HG02970 (cell line): ENCODE measurements at regions not wholly inside any gene's neighbourhood (a gene's known extent, or its start where the extent isn't known, plus 50 kb on each side); places are given as distances from the start of the nearest gene placed in this dataset.
"Not testable (repeated sequence)": the region's sequence is repeated elsewhere in the genome, so short reads cannot be mapped to it uniquely, and the experiment has no call there.

ENCODE experiments used
- ATAC-seq: cut with Tn5 transposase; IDR thresholded peaks from one replicate; pipeline ENCODE4 v1.9.1; 2021; ENCODE audit warnings: mild to moderate bottlenecking, moderate library complexity, moderate number of reproducible peaks; ENCODE audit not compliant: unreplicated experiment, low FRiP score

- no peak for ATAC-seq
Observed at GRCh38 chr18:65215865-65216466, 534.8 kb upstream of the CDH7 start.

GRCh38 chr18:65214456-65214855, 536.4 kb upstream of the CDH7 start:
- no peak for ATAC-seq

- ATAC-seq, result no peak
Observed at GRCh38 chr18:65206551-65207260, 544.1 kb upstream of the CDH7 start.

GRCh38 chr18:65202091-65202490, 548.7 kb upstream of the CDH7 start:
- ATAC-seq, result no peak

GRCh38 chr18:65175681-65176080, 575.1 kb upstream of the CDH7 start:
- ATAC-seq, result no peak

- not testable (repeated sequence) for ATAC-seq
Observed at GRCh38 chr18:65162086-65162485, 588.7 kb upstream of the CDH7 start.

- ATAC-seq, result no peak
Observed at GRCh38 chr18:65146482-65147021, 604.3 kb upstream of the CDH7 start.

- no peak for ATAC-seq
Observed at GRCh38 chr18:65145312-65145711, 605.5 kb upstream of the CDH7 start.

- ATAC-seq, result no peak
Observed at GRCh38 chr18:65133610-65134009, 617.2 kb upstream of the CDH7 start.

- ATAC-seq, result no peak
Observed at GRCh38 chr18:65124633-65125032, 626.2 kb upstream of the CDH7 start.

GRCh38 chr18:65103864-65104263, 646.9 kb upstream of the CDH7 start:
- ATAC-seq, result no peak

GRCh38 chr18:65093346-65093745, 657.5 kb upstream of the CDH7 start:
- ATAC-seq, result no peak

- ATAC-seq, result no peak
Observed at GRCh38 chr18:65091744-65092329, 659.0 kb upstream of the CDH7 start.

GRCh38 chr18:65082907-65083306, 667.9 kb upstream of the CDH7 start:
- ATAC-seq, result no peak

- no peak for ATAC-seq
Observed at GRCh38 chr18:65081786-65082185, 669.0 kb upstream of the CDH7 start.

- ATAC-seq, result no peak
Observed at GRCh38 chr18:65073060-65073550, 677.7 kb upstream of the CDH7 start.

- no peak for ATAC-seq
Observed at GRCh38 chr18:65057439-65058083, 693.3 kb upstream of the CDH7 start.

- ATAC-seq, result no peak
Observed at GRCh38 chr18:65056575-65056974, 694.2 kb upstream of the CDH7 start.

GRCh38 chr18:65049586-65049985, 701.2 kb upstream of the CDH7 start:
- ATAC-seq, result no peak

GRCh38 chr18:65039578-65039977, 711.2 kb upstream of the CDH7 start:
- ATAC-seq, result no peak

GRCh38 chr18:65035701-65036100, 715.1 kb upstream of the CDH7 start:
- ATAC-seq, result no peak
